Central memory CD8-positive, alpha-beta T cell (primary cell): ENCODE measurements at regions not wholly inside any gene's neighbourhood (a gene's known extent, or its start where the extent isn't known, plus 50 kb on each side); places are given as distances from the start of the nearest gene placed in this dataset.

Experiments used
- ATAC-seq: fragments of 150-1000 bp; cut with Tn5 transposase; replicated peaks from 2 replicates; pipeline ENCODE4 v1.10.0; 2022; ENCODE audit warnings: mild to moderate bottlenecking, moderate FRiP score, moderate number of reproducible peaks; ENCODE audit not compliant: poor library complexity, severe bottlenecking; ENCODE audit errors: extremely low read depth
- DNase-seq, 2 donors: peaks; one replicate each; pipeline ENCODE4 v3.0.0; 2021; ENCODE audit warnings: low spot score in 2 of 2
- H3K27ac Mint-ChIP-seq: one replicate; pipeline ENCODE4 v1.8.0; 2022; ENCODE audit warnings: low read depth, mild to moderate bottlenecking, moderate library complexity, mixed read lengths
- H3K27me3 Mint-ChIP-seq: one replicate; pipeline ENCODE4 v1.8.0; 2022; ENCODE audit warnings: mixed read lengths
- H3K36me3 Mint-ChIP-seq: one replicate; pipeline ENCODE4 v1.8.0; 2022; ENCODE audit warnings: mild to moderate bottlenecking, moderate library complexity, mixed read lengths; ENCODE audit not compliant: insufficient read depth
- H3K4me1 Mint-ChIP-seq: one replicate; pipeline ENCODE4 v1.8.0; 2022; ENCODE audit warnings: mixed read lengths
- H3K4me3 Mint-ChIP-seq: one replicate; pipeline ENCODE4 v1.8.0; 2022; ENCODE audit warnings: mild to moderate bottlenecking, moderate library complexity, mixed read lengths
- H3K9me3 Mint-ChIP-seq: one replicate; pipeline ENCODE4 v1.8.0; 2022; ENCODE audit warnings: mixed read lengths

DNA sequence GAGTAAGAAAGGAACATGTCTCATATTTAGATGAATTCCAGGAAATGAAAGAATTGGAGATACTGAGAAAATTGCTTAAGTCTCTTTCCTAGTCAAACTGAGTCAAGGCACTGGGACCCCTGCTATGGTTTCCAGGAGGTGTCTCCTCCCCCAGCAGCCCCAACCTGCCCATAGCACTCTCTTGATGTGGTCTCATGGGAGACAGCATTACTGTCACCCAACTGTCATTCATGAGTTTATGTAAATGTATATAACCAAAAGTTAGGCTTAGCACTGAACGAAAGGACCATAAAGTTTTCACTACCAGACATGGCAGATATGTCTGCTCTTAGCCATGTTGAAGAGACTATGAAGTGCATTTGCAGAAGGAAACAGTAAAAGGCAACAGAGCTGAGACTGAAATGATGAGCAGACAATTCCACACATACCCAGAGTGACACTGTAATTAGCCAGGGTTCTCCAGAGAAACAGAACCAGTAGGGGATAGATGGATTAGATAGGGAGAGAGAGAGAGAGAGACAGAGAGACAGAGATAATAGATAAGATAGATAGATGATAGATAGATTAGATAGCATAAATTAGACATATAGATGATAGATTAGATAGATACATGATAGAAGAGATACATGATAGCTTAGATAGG is 328.1 kb downstream of the BRD1 start:
- no peak overlapping the region for H3K4me3 Mint-ChIP-seq
- H3K4me1 Mint-ChIP-seq: no peaks in the 10 kb centered on the region
- H3K27me3 Mint-ChIP-seq: no peaks in the 10 kb centered on the region
- DNase-seq: no peak
- no peak for ATAC-seq
- no peaks in the 10 kb centered on the region for H3K36me3 Mint-ChIP-seq
- H3K27ac Mint-ChIP-seq: no peak overlapping the region
- H3K9me3 Mint-ChIP-seq: no peaks in the 10 kb centered on the region

DNA sequence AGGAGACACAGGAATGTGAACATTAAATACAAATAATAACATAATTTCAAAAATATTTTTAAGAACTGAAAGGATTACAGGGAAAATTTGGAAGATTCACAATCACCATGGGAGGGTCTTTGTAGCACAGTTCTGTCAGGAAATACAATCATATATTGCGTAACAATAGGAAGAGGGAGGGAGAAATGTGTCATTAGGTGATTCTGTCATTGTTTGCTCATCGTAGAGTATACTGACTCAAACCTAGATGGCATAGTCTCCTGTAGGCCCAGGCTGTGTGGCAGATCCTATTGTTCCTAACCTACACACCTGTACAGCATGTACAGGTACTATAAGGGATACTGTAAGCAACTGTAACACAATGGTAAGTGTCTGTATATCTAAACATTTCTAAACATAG is 330.4 kb downstream of the BRD1 start:
- ATAC-seq: no peak
- no peaks in the 10 kb centered on the region for H3K36me3 Mint-ChIP-seq

DNA sequence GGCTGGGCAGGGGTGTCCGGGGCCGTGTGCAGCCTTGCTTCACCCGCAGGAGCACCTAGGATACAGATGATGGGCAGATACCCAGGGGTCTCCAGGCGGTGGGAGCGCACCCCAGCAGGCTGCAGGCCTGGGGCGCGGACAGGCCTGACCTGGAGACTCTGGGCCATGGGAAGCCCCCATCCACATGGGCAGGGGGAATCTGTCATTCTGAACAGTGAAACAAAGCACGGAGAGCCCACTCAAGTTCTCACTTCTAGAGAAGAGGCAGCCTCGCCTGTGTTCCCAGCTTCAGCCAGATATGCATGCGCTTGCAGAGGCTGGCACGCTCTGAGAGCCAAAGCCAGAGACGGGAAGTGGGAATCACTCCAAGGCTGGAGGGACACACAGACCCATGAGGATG is 333.1 kb downstream of the BRD1 start:
- Mint-ChIP-seq H3K9me3 (no peaks in the 10 kb centered on the region), H3K27ac (no peak overlapping the region), H3K4me3 (no peak overlapping the region), H3K36me3 (no peaks in the 10 kb centered on the region), H3K4me1 (no peaks in the 10 kb centered on the region), H3K27me3 (no peaks in the 10 kb centered on the region)
- ATAC-seq (no peak), DNase-seq (no peak)

More for the DNA sequence above, 330.4 kb downstream of the BRD1 start:
- Mint-ChIP-seq H3K9me3 (no peaks in the 10 kb centered on the region), H3K27ac (no peak overlapping the region), H3K27me3 (no peaks in the 10 kb centered on the region), H3K4me3 (no peak overlapping the region), H3K4me1 (no peaks in the 10 kb centered on the region)
- no peak for DNase-seq

DNA sequence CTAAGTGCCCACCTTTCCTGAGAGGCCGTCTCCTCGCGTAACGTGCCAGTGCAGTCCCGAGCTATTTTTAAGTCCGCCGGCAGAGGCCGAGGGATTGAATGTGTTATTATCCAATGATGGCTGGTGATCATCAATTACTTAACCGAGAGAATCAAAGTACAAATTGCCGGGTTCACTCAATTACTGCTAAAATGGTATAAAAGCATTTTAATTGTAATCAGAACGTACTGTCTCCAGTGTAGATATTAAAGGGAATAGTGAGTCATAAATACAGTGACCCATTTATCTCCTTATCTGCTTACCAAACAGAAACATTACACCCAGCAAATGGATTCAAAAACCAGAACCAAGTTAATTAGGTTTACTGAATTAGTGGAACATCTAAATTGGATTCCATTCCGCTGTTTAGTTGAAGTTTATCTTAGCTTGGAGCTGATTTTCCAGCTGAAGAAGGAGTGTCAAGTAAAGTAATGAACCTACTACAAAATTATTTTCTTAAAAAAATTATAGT is 334.9 kb downstream of the BRD1 start:
- H3K9me3 Mint-ChIP-seq: no peaks in the 10 kb centered on the region
- DNase-seq: no peak
- no peaks in the 10 kb centered on the region for H3K4me1 Mint-ChIP-seq
- ATAC-seq: no peak
- H3K27me3 Mint-ChIP-seq: no peaks in the 10 kb centered on the region
- no peaks in the 10 kb centered on the region for H3K36me3 Mint-ChIP-seq
- no peak overlapping the region for H3K27ac Mint-ChIP-seq
- H3K4me3 Mint-ChIP-seq: no peak overlapping the region

DNA sequence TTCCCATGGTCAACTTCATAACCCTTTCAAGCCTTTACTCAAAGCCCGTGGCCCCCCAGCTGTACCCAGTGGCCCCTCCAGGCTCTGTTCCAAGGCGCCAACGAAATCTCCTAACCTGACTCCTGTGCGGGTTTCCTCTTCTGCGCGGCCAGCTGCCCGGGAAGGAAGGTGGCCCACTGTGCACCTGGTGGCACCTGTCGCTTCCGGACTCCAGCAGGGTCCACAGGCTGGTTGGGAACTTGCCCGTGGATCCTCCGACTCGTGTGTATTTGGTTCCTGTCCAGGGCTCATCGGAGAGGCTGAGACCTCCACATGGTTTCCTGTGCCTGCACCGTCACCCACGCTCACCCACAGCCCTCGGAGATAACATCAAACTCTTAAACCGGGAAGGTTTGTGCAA is 335.4 kb downstream of the BRD1 start:
- H3K4me3 Mint-ChIP-seq: no peak overlapping the region
- H3K4me1 Mint-ChIP-seq: no peaks in the 10 kb centered on the region
- no peaks in the 10 kb centered on the region for H3K9me3 Mint-ChIP-seq
- no peak overlapping the region for H3K27ac Mint-ChIP-seq
- no peaks in the 10 kb centered on the region for H3K27me3 Mint-ChIP-seq
- DNase-seq (no peak), ATAC-seq (no peak)
- no peaks in the 10 kb centered on the region for H3K36me3 Mint-ChIP-seq

DNA sequence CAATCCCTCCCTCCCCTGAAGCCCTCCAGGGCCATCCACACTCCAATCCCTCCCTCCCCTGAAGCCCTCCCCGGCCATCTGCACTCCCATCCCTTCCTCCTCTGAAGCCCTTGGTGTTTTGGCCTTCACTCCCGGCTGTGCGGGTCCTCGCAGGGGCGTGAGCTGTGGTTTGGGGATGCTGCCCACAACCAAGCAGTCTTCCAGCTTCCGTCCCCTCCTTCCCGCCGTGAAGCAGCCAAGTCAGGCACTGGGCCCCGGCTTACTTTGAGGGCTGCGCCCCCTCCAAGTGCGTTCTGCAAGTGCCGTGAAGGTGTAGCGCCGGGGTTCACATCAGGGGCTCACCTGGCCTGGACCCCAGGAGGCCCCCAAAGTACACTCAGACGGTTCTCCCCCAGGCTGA is 335.9 kb downstream of the BRD1 start:
- no peaks in the 10 kb centered on the region for H3K4me1 Mint-ChIP-seq
- no peaks in the 10 kb centered on the region for H3K27me3 Mint-ChIP-seq
- DNase-seq: no peak
- no peak overlapping the region for H3K4me3 Mint-ChIP-seq
- no peaks in the 10 kb centered on the region for H3K36me3 Mint-ChIP-seq
- H3K9me3 Mint-ChIP-seq: no peaks in the 10 kb centered on the region
- no peak overlapping the region for H3K27ac Mint-ChIP-seq
- ATAC-seq: no peak

DNA sequence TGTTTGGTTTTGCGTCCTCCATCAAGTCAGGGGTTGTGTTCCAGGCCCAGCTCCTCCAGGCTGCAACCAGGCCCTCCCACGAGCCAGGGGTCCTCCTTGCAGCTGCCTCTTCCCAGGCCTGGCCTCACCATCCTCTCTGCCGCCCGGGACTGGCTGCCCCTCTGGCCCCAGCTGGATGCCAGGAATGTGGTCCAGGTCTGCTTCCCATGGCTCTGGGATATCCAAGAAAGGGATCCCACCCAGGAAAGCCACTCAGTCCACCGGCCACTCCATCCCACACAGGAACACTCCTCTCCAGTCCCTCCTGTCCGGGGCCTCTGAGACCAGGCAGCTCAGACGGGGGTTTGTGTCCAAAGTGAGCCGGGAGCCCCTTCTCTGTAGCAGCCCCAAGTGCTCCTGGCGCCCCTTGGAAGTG is 336.4 kb downstream of the BRD1 start:
- ATAC-seq: no peak
- no peaks in the 10 kb centered on the region for H3K36me3 Mint-ChIP-seq

DNA sequence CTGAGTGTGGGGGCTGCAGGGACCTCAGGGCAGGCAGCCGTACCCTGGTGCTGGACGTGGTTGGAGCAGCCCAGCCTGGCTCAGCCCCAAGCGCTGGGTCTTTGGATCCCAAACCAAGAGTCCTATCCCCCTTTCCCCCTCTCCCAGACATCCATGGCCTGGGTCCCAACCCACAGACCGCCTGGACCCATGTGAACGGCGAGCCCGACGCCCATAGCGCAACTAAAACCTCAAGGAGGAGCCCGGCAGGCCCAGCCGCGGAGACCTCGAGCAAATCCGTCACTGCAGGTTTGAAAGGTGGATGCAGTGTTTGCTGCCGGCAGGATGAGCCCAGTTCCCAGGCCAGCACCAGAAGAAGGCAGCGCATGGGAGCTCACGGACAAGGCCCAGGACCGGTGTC is 337.0 kb downstream of the BRD1 start:
- ATAC-seq (no peak), DNase-seq (no peak)
- Mint-ChIP-seq H3K4me3 (no peak overlapping the region), H3K4me1 (no peaks in the 10 kb centered on the region), H3K9me3 (no peaks in the 10 kb centered on the region), H3K36me3 (no peaks in the 10 kb centered on the region), H3K27me3 (no peaks in the 10 kb centered on the region), H3K27ac (no peak overlapping the region)

More for the DNA sequence above, 336.4 kb downstream of the BRD1 start:
- no peaks in the 10 kb centered on the region for H3K27me3 Mint-ChIP-seq
- H3K4me1 Mint-ChIP-seq: no peaks in the 10 kb centered on the region
- H3K9me3 Mint-ChIP-seq: no peaks in the 10 kb centered on the region
- no peak for DNase-seq
- no peak overlapping the region for H3K27ac Mint-ChIP-seq
- H3K4me3 Mint-ChIP-seq: no peak overlapping the region

DNA sequence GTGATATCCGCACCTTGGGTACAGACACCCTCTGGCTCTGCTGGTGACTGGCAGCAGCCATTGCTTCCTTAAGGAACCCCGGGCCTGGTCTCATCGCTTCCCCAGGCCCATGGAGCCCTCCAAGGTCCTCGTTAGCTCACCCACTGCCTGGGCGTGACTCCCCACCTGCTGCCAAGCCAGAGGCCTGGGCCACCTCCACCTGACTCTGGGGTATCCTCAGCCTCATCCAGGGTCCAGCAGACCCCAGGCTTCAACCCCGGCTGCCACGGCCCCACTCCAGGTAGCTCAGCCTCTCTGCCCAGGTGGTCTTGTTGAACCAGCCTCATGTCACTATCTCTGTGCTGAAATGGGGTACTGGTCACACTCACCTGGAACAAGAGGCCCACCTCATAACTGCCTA is 337.9 kb downstream of the BRD1 start:
- Mint-ChIP-seq H3K36me3 (no peaks in the 10 kb centered on the region), H3K27ac (no peak overlapping the region), H3K4me3 (no peak overlapping the region), H3K27me3 (peaks cover 4% of the 10 kb centered on the region), H3K9me3 (no peaks in the 10 kb centered on the region), H3K4me1 (no peaks in the 10 kb centered on the region)
- no peak for DNase-seq
- ATAC-seq: no peak

DNA sequence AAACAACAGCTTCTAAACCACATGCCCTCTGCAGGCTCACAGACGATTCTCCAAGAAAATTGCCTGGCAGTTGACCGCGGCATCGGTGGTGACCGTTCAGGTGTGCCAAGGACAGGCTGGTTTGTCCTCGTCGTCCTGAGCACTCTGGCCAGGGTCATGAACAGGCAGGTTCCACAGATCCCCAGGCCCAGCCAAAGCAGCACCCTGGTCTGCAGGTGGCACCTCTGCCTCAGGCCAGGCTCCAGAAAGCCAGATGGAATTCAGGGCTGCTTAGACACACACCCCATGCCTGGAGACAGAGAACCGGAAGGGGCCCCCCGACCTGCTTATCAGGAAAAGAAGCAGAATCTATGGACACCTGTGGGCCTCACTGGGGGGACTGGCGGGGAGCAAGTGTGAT is 338.7 kb downstream of the BRD1 start:
- H3K27ac Mint-ChIP-seq: no peak overlapping the region
- no peaks in the 10 kb centered on the region for H3K36me3 Mint-ChIP-seq
- no peak for ATAC-seq
- no peaks in the 10 kb centered on the region for H3K4me1 Mint-ChIP-seq
- H3K9me3 Mint-ChIP-seq: no peaks in the 10 kb centered on the region
- DNase-seq: no peak
- H3K27me3 Mint-ChIP-seq: peaks cover 9% of the 10 kb centered on the region
- H3K4me3 Mint-ChIP-seq: no peak overlapping the region

DNA sequence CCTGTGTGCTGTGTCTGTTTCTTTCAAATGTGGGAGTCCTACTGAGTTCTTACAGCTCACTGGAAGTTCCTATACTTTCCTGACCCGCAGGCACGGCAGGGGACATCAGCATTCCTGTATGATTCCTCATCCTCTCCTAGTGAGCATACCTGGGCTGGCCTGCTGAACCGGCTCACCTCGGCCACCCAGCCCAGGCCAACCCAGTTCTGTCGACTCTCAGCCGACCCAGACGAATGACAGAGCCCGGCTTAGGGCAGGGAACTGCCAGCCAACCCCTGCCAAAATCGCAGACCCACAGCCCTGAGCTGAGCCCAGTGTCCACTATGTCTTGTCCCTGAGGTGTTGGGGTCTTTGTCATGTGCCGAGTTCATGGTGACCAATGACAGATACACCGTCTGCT is 339.7 kb downstream of the BRD1 start:
- Mint-ChIP-seq H3K27me3 (peaks cover 10% of the 10 kb centered on the region), H3K36me3 (no peaks in the 10 kb centered on the region), H3K9me3 (no peaks in the 10 kb centered on the region), H3K27ac (no peak overlapping the region), H3K4me1 (no peaks in the 10 kb centered on the region), H3K4me3 (no peak overlapping the region)
- no peak for ATAC-seq
- no peak for DNase-seq

DNA sequence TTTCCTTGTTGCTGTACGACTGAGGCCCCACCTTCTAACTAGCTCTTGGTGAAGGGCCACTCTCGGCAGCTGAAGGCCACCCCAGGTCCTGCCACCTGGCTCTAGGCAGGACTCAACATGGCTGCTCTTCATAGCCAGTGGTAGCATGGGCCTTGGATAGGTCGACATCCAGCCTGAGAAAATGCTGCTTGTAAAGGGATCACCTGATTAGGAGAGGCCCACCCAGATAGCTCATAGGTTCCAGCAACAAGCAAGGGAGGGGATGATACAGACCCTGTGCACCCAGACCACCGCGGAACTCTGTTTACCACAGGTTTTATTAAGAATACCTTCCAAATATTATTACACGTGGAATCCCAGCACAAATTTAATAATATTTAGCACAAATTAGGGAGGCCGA is 341.4 kb downstream of the BRD1 start:
- DNase-seq (no peak), ATAC-seq (no peak)
- Mint-ChIP-seq H3K27me3 (peaks cover 28% of the 10 kb centered on the region), H3K27ac (no peak overlapping the region), H3K4me3 (no peak overlapping the region), H3K4me1 (peaks cover 10% of the 10 kb centered on the region), H3K9me3 (no peaks in the 10 kb centered on the region), H3K36me3 (no peaks in the 10 kb centered on the region)

DNA sequence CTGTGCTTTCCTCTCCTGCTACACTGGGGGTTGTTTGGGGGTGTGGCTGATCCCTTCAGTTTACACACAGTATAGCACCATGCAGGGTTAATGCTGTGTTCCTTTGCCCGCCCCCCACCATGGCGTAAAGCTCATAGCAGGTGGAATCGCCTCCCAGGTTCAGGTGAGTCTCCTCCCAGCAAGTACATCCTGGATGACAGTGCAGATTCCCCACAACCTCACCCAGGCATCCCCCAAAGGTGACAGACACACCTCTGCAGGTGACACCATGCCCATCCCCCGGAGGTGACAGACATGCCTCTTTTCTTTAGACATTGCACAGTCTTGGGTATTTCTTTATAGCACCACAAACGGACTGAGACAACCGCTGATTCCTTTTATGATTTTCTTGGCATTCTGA is 343.7 kb downstream of the BRD1 start:
- DNase-seq (no peak), ATAC-seq (no peak)
- H3K27me3 Mint-ChIP-seq: peaks cover 46% of the 10 kb centered on the region
- no peak overlapping the region for H3K4me3 Mint-ChIP-seq
- H3K36me3 Mint-ChIP-seq: no peaks in the 10 kb centered on the region
- H3K9me3 Mint-ChIP-seq: no peaks in the 10 kb centered on the region
- H3K4me1 Mint-ChIP-seq: peaks cover 12% of the 10 kb centered on the region
- H3K27ac Mint-ChIP-seq: no peak overlapping the region
